DND-41 (cell line): ENCODE measurements at regions not wholly inside any gene's neighbourhood (a gene's known extent, or its start where the extent isn't known, plus 50 kb on each side); places are given as distances from the start of the nearest gene placed in this dataset.

Experiments
- EZH2 ChIP-seq: IDR thresholded peaks from 3 replicates; pipeline ENCODE4 v1.6.1; 2012; ENCODE audit warnings: borderline replicate concordance, low read depth, mild to moderate bottlenecking, moderate library complexity, low read length, inconsistent platforms; ENCODE audit not compliant: severe bottlenecking
- TF ChIP-seq, protein P1 (sequence below): IDR thresholded peaks from 2 replicates; pipeline ENCODE4 v1.5.1; 2012; ENCODE audit warnings: borderline replicate concordance, low read length, moderate library complexity, mild to moderate bottlenecking; ENCODE audit not compliant: poor library complexity, severe bottlenecking; ENCODE audit errors: extremely low read depth

DNA sequence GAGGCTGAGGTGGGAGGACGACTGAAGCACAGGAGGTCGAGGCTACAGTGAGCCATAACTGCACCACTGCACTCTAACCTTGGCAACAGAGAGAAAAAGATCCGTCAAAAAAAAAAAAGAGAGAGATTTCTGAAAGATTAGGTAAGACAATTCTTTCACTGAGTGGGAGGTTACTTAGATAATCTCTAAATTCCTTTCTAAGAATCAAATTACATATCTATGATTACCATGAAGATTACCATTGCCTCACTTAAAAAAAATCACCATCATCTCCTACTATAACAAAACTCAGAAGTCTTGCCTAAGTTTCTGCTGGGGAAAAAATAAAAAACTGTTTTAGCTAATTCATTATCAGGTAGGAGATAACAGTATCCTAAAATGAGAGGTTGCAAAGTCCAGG, 366.7 kb downstream of the DUSP6 start:
- no peak for TF ChIP-seq EZH2
- TF ChIP-seq, protein P1, sequence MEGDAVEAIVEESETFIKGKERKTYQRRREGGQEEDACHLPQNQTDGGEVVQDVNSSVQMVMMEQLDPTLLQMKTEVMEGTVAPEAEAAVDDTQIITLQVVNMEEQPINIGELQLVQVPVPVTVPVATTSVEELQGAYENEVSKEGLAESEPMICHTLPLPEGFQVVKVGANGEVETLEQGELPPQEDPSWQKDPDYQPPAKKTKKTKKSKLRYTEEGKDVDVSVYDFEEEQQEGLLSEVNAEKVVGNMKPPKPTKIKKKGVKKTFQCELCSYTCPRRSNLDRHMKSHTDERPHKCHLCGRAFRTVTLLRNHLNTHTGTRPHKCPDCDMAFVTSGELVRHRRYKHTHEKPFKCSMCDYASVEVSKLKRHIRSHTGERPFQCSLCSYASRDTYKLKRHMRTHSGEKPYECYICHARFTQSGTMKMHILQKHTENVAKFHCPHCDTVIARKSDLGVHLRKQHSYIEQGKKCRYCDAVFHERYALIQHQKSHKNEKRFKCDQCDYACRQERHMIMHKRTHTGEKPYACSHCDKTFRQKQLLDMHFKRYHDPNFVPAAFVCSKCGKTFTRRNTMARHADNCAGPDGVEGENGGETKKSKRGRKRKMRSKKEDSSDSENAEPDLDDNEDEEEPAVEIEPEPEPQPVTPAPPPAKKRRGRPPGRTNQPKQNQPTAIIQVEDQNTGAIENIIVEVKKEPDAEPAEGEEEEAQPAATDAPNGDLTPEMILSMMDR: no peak
